ENCODE measurements at regions not wholly inside any gene's neighbourhood (a gene's known extent, or its start where the extent isn't known, plus 50 kb on each side); places are given as distances from the start of the nearest gene placed in this dataset.
"Not testable (repeated sequence)": the region's sequence is repeated elsewhere in the genome, so short reads cannot be mapped to it uniquely, and the experiment has no call there.

DNA sequence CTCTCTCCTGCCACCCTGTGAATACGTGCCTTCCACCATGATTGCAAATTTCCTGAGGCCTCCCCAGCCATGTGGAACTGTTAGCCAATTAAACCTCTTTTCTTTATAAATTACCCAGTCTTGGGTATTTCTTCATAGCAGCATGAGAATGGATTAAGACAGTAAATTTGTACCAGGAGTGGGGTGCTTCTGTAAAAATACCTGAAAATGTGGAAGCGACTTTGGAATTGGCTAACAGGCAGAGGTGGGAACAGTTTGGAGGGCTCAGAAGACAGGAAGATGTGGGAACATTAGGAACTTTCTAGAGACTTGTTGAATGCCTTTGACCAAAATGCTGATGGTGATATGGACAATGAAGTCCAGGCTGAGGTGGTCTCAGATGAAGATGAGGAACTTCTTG is 74.3 kb upstream of the FOXE1 start:
- TF ChIP-seq, protein P1, sequence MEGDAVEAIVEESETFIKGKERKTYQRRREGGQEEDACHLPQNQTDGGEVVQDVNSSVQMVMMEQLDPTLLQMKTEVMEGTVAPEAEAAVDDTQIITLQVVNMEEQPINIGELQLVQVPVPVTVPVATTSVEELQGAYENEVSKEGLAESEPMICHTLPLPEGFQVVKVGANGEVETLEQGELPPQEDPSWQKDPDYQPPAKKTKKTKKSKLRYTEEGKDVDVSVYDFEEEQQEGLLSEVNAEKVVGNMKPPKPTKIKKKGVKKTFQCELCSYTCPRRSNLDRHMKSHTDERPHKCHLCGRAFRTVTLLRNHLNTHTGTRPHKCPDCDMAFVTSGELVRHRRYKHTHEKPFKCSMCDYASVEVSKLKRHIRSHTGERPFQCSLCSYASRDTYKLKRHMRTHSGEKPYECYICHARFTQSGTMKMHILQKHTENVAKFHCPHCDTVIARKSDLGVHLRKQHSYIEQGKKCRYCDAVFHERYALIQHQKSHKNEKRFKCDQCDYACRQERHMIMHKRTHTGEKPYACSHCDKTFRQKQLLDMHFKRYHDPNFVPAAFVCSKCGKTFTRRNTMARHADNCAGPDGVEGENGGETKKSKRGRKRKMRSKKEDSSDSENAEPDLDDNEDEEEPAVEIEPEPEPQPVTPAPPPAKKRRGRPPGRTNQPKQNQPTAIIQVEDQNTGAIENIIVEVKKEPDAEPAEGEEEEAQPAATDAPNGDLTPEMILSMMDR (IDR thresholded peaks at IDR 0.05) = not testable (repeated sequence)
- TF ChIP-seq CHD2 (IDR thresholded peaks at IDR 0.05; ENCODE audit: low read length, partially characterized antibody); YY1 (IDR thresholded peaks at IDR 0.05; ENCODE audit: low read depth); EP300 (IDR thresholded peaks at IDR 0.05; ENCODE audit: borderline replicate concordance in 1 of 2, low read depth in 1 of 2, low read length in 1 of 2); GABPA (IDR thresholded peaks at IDR 0.05; ENCODE audit: low read depth); EZH2phosphoT487 (IDR thresholded peaks at IDR 0.05; ENCODE audit: borderline replicate concordance, low read depth); POLR2AphosphoS5 (IDR thresholded peaks at IDR 0.05; ENCODE audit: low read depth, low read length); SIN3A (IDR thresholded peaks at IDR 0.05; ENCODE audit: borderline replicate concordance, low read depth, low read length); ELF1 (IDR thresholded peaks at IDR 0.05): not testable (repeated sequence)
- TF ChIP-seq, protein P2, sequence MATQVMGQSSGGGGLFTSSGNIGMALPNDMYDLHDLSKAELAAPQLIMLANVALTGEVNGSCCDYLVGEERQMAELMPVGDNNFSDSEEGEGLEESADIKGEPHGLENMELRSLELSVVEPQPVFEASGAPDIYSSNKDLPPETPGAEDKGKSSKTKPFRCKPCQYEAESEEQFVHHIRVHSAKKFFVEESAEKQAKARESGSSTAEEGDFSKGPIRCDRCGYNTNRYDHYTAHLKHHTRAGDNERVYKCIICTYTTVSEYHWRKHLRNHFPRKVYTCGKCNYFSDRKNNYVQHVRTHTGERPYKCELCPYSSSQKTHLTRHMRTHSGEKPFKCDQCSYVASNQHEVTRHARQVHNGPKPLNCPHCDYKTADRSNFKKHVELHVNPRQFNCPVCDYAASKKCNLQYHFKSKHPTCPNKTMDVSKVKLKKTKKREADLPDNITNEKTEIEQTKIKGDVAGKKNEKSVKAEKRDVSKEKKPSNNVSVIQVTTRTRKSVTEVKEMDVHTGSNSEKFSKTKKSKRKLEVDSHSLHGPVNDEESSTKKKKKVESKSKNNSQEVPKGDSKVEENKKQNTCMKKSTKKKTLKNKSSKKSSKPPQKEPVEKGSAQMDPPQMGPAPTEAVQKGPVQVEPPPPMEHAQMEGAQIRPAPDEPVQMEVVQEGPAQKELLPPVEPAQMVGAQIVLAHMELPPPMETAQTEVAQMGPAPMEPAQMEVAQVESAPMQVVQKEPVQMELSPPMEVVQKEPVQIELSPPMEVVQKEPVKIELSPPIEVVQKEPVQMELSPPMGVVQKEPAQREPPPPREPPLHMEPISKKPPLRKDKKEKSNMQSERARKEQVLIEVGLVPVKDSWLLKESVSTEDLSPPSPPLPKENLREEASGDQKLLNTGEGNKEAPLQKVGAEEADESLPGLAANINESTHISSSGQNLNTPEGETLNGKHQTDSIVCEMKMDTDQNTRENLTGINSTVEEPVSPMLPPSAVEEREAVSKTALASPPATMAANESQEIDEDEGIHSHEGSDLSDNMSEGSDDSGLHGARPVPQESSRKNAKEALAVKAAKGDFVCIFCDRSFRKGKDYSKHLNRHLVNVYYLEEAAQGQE (IDR thresholded peaks at IDR 0.05; ENCODE audit: low read depth, low read length) = not testable (repeated sequence)
- TF ChIP-seq, protein P3, sequence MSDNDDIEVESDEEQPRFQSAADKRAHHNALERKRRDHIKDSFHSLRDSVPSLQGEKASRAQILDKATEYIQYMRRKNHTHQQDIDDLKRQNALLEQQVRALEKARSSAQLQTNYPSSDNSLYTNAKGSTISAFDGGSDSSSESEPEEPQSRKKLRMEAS (IDR thresholded peaks at IDR 0.05; ENCODE audit: low read depth) = not testable (repeated sequence)

All from SK-N-SH (cell line).